ENCODE measurements at regions not wholly inside any gene's neighbourhood (a gene's known extent, or its start where the extent isn't known, plus 50 kb on each side); places are given as distances from the start of the nearest gene placed in this dataset.
A peak's percentile ranks its signal among the peaks of the same experiment; 100 is the strongest.
"Not testable (repeated sequence)": the region's sequence is repeated elsewhere in the genome, so short reads cannot be mapped to it uniquely, and the experiment has no call there.

DNA sequence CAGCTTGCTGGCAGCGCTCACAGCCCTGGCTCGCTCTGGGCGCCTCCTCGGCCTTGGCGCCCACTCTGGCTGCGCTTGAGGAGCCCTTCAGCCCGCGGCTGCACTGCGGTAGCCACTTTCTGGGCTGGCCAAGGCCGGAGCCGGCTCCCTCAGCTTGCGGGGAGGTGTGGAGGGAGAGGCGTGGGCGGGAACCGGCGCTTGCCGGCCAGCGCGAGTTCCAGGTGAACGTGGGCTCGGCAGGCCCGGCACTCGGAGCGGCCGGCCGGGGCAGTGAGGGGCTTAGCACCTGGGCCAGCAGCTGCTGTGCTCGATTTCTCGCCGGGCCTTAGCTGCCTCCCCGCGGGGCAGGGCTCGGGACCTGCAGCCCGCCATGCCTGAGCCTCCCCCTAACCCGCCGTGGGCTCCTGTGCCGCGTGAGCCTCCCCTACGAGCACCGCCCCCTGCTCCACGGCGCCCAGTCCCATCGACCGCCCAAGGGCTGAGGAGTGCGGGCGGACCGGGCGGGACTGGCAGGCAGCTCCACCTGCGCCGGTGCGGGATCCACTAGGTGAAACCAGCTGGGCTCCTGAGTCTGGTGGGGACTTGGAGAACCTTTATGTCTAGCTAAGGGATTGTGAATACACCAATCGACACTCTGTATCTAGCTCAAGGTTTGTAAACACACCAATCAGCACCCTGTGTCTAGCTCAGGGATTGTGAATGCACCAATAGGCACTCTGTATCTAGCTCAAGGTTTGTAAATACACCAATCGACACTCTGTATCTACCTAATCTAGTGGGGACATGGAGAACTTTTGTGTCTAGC lies 1090.1 kb upstream of the TMPRSS15 start:
- H3K36me3 ChIP-seq (ENCODE audit: insufficient read depth, low read length); H3K9ac ChIP-seq (ENCODE audit: low read depth, low read length); H3K4me3 ChIP-seq (ENCODE audit: low read length); H3K4me1 ChIP-seq (ENCODE audit: control insufficient read depth, insufficient read depth, low read length); H3K4me2 ChIP-seq (ENCODE audit: low read length); H3K9me3 ChIP-seq (replicated peaks; ENCODE audit: low read length); H3K27me3 ChIP-seq (ENCODE audit: control insufficient read depth, insufficient read depth, low read length): not testable (repeated sequence)

DNA sequence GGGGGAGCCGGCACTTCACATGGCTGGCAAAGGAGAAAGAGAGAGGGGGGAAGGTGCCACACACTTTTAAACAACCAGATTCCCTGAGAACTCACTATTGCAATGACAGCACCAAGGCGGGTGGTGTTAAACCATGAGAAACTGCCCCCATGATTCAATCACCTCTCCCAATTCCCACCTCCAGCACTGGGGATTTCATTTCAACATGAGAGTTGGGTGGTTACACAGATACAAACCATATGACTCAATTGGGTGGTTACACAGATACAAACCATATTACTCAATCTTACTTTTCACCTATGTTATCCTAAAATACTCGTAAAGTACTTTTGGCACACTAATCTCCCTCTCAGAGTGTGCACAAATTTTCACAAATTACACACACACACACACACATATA lies 1097.5 kb upstream of the TMPRSS15 start:
- no peak overlapping the region for H3K4me2 ChIP-seq (ENCODE audit: low read length)
- H3K4me1 ChIP-seq (ENCODE audit: control insufficient read depth, insufficient read depth, low read length) = no peaks in the 10 kb centered on the region
- H3K9me3 ChIP-seq (replicated peaks; ENCODE audit: low read length) = no peaks in the 10 kb centered on the region

DNA sequence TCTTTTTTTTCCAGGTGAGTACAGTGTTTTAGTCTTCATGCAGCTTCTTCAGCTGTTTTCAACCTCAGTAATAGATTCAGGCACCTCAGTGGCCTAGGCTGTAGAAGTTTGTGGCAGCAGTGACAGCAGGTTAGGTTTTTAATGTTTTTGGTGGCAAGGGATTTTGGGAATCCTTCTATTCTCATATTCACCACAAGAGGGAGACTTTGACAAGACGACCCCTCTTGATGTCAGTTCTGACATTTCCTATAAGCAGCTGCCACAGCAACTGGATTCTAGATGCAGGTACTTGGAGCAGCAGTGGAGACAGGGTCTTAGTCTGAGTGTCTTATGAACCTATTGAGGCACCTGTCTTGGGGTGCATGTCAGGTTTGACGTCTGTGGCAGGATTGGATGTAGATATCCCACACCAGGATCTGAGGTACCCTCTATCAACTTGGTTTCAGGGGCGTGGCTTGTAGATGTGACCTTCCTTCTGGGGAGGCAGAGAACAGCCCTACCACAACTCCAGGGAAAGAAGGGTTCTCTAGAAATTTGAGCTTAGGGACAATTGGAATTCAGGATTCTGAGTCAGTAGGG lies 1104.2 kb upstream of the TMPRSS15 start:
- no peak overlapping the region for H3K4me3 ChIP-seq (ENCODE audit: low read length)
- no peaks in the 10 kb centered on the region for H3K27me3 ChIP-seq (ENCODE audit: control insufficient read depth, insufficient read depth, low read length)
- H3K4me1 ChIP-seq (ENCODE audit: control insufficient read depth, insufficient read depth, low read length) = no peaks in the 10 kb centered on the region
- H3K4me2 ChIP-seq (ENCODE audit: low read length) = no peak overlapping the region
- H3K36me3 ChIP-seq (ENCODE audit: insufficient read depth, low read length) = no peaks in the 10 kb centered on the region
- no peaks in the 10 kb centered on the region for H3K9me3 ChIP-seq (replicated peaks; ENCODE audit: low read length)
- H3K9ac ChIP-seq (ENCODE audit: low read depth, low read length) = no peak overlapping the region

More for the DNA sequence above, 1097.5 kb upstream of the TMPRSS15 start:
- Histone ChIP-seq H3K4me3 (ENCODE audit: low read length) (no peak overlapping the region), H3K27me3 (ENCODE audit: control insufficient read depth, insufficient read depth, low read length) (no peaks in the 10 kb centered on the region), H3K36me3 (ENCODE audit: insufficient read depth, low read length) (no peaks in the 10 kb centered on the region), H3K9ac (ENCODE audit: low read depth, low read length) (no peak overlapping the region)

DNA sequence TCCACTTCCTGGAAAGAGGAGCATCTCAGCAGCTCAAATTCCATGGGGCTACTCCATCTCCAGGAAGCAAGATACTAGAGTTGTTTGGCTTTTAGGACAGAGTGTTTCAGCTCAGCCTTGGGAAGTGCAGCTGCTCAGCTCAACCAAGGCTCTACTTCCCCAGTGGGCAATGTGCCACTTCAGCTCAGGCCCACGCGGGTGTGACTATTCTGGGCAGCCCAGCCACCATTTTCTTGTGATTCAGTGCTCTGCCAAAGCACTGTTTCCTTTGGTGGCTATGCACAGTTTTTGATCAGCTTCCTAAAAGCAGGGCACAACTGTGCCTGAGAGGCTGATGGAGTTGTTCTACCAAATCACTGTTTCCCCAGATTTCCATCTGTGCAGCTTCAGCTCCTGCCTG lies 1104.9 kb upstream of the TMPRSS15 start:
- no peaks in the 10 kb centered on the region for H3K36me3 ChIP-seq (ENCODE audit: insufficient read depth, low read length)
- no peaks in the 10 kb centered on the region for H3K4me1 ChIP-seq (ENCODE audit: control insufficient read depth, insufficient read depth, low read length)
- H3K9ac ChIP-seq (ENCODE audit: low read depth, low read length) = no peak overlapping the region
- H3K27me3 ChIP-seq (ENCODE audit: control insufficient read depth, insufficient read depth, low read length) = no peaks in the 10 kb centered on the region
- H3K4me2 ChIP-seq (ENCODE audit: low read length) = no peak overlapping the region
- no peak overlapping the region for H3K4me3 ChIP-seq (ENCODE audit: low read length)
- no peaks in the 10 kb centered on the region for H3K9me3 ChIP-seq (replicated peaks; ENCODE audit: low read length)

DNA sequence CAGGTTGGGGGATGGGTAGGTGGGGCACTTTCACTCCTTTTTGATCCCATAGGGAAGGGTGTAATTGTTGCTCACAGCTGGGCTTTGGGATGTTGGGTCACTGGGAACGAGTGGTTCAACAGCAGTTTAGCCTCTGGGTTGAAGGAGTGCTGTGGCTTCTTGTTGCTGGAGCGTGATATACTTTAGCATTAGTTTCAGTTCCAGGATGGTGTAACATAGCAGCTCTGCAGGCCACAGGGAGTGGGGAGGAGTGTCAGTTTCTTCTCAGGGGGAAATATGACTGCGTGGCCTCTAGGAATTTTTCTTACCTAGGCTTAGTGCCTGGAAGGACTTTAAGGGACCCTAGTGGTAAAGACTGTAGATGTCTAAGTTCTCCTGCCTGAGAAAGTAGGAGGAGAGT lies 1105.3 kb upstream of the TMPRSS15 start:
- H3K4me2 ChIP-seq (ENCODE audit: low read length) = no peak overlapping the region
- no peak overlapping the region for H3K9ac ChIP-seq (ENCODE audit: low read depth, low read length)
- H3K27me3 ChIP-seq (ENCODE audit: control insufficient read depth, insufficient read depth, low read length) = no peaks in the 10 kb centered on the region
- H3K36me3 ChIP-seq (ENCODE audit: insufficient read depth, low read length) = no peaks in the 10 kb centered on the region
- H3K9me3 ChIP-seq (replicated peaks; ENCODE audit: low read length) = no peaks in the 10 kb centered on the region
- H3K4me3 ChIP-seq (ENCODE audit: low read length) = no peak overlapping the region
- no peaks in the 10 kb centered on the region for H3K4me1 ChIP-seq (ENCODE audit: control insufficient read depth, insufficient read depth, low read length)

DNA sequence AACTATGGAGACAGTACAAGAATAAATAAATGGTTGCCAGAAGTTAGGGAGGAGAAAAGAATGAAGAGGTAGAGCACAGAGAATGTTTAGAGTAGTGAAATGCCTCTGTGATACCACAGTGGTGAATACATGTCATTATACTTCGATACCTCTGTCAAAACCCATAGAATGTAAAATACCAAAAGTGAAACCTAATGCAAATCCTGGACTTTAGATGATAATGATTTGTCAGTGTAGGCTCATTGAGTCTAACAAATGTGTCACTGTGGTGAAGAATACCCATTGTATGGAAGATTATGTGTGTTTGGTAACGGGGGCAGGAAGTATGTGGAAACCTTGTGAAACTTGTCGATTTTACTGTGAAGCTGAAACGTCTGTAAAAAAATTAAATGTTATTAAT lies 1106.5 kb upstream of the TMPRSS15 start:
- Histone ChIP-seq H3K9ac (ENCODE audit: low read depth, low read length) (no peak overlapping the region), H3K36me3 (ENCODE audit: insufficient read depth, low read length) (no peaks in the 10 kb centered on the region), H3K9me3 (replicated peaks; ENCODE audit: low read length) (no peaks in the 10 kb centered on the region), H3K4me3 (ENCODE audit: low read length) (no peak overlapping the region), H3K4me1 (ENCODE audit: control insufficient read depth, insufficient read depth, low read length) (no peaks in the 10 kb centered on the region), H3K27me3 (ENCODE audit: control insufficient read depth, insufficient read depth, low read length) (no peaks in the 10 kb centered on the region), H3K4me2 (ENCODE audit: low read length) (no peak overlapping the region)

DNA sequence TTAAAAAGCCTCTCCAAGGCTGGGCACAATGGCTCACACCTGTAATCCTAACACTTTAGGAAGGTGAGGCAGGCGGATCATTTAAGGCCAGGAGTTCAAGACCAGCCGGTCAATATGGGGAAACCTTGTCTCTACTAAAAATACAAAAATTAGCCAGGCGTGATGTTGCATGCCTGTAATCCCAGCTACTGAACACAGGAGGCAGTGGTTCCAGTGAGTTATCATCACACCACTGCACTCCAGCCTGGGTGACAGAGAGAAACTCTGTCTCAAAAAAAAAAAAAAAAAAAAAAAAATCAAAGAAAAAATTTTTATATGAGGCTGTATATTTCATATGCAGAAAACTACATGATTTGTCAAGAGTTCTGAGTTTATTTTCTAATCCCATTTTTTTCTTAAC lies 1107.1 kb upstream of the TMPRSS15 start:
- Histone ChIP-seq H3K27me3 (ENCODE audit: control insufficient read depth, insufficient read depth, low read length) (no peaks in the 10 kb centered on the region), H3K4me3 (ENCODE audit: low read length) (no peak overlapping the region), H3K4me1 (ENCODE audit: control insufficient read depth, insufficient read depth, low read length) (no peaks in the 10 kb centered on the region), H3K9me3 (replicated peaks; ENCODE audit: low read length) (no peaks in the 10 kb centered on the region), H3K4me2 (ENCODE audit: low read length) (no peak overlapping the region), H3K36me3 (ENCODE audit: insufficient read depth, low read length) (no peaks in the 10 kb centered on the region), H3K9ac (ENCODE audit: low read depth, low read length) (no peak overlapping the region)

DNA sequence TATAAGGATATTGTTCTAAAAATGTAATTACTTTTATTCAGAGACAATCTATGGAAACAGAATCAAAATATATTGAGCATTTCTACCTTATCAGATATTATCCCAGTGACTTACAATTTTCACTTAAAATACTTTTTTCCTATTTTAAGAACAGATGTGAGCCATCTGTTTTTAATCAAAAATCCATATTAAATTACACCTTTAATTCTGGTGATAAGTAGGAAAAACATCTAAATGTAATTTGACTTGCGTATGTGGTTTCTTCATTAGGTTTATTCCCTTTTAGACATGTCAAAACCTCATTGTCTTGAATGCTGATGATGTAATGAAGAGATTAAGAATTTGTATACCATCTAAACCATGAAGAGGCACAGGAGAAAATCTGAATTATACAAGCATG lies 1118.8 kb upstream of the TMPRSS15 start:
- Histone ChIP-seq H3K4me3 (ENCODE audit: low read length) (no peak overlapping the region), H3K9ac (ENCODE audit: low read depth, low read length) (no peak overlapping the region), H3K36me3 (ENCODE audit: insufficient read depth, low read length) (no peaks in the 10 kb centered on the region), H3K9me3 (replicated peaks; ENCODE audit: low read length) (no peaks in the 10 kb centered on the region), H3K4me2 (ENCODE audit: low read length) (no peak overlapping the region), H3K4me1 (ENCODE audit: control insufficient read depth, insufficient read depth, low read length) (peaks cover 18% of the 10 kb centered on the region), H3K27me3 (ENCODE audit: control insufficient read depth, insufficient read depth, low read length) (no peaks in the 10 kb centered on the region)

DNA sequence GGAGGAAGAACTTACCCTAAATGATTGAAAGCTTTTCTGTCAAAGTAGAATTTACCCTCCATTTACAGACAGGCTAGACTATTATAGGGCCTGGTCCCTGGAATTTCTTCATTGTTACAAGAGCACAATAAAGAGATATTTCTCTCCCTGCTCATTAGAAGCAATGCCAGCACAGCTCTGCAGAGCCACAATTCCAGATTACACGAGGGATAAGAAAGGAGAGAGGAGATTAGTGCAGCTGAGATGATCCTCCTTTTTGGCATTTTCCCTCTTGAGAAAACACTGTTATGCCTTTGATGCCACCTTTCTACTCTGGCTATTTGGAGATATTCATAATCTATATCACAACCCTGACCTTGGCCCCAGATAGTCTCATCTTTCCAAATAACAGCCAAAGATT lies 1119.5 kb upstream of the TMPRSS15 start:
- no peak overlapping the region for H3K4me3 ChIP-seq (ENCODE audit: low read length)

DNA sequence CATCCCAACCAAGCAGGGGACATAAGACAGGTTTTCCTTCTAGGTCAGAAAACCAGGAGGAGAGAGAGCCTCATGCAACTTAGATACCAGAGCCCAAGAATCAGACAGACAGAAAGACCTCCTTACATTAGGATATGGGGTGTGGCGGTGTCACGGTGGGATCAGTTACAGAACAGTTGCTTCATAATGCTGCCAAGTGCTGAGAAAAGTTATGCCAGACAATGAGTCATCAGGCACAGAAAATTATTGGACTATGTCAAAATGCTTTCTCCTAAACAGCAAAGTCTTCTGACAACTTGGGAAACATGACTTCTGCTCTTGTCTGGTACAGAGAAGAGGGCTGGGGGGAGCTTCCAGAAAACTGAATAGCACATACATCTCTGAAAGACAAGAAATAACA lies 1120.2 kb upstream of the TMPRSS15 start:
- Histone ChIP-seq H3K27me3 (ENCODE audit: control insufficient read depth, insufficient read depth, low read length) (no peaks in the 10 kb centered on the region), H3K4me3 (ENCODE audit: low read length) (no peak overlapping the region), H3K4me1 (ENCODE audit: control insufficient read depth, insufficient read depth, low read length) (peaks cover 18% of the 10 kb centered on the region), H3K9ac (ENCODE audit: low read depth, low read length) (no peak overlapping the region), H3K4me2 (ENCODE audit: low read length) (peak overlapping the region; percentile 38), H3K9me3 (replicated peaks; ENCODE audit: low read length) (no peaks in the 10 kb centered on the region), H3K36me3 (ENCODE audit: insufficient read depth, low read length) (no peaks in the 10 kb centered on the region)

More for the DNA sequence above, 1119.5 kb upstream of the TMPRSS15 start:
- Histone ChIP-seq H3K9ac (ENCODE audit: low read depth, low read length) (no peak overlapping the region), H3K4me1 (ENCODE audit: control insufficient read depth, insufficient read depth, low read length) (peaks cover 18% of the 10 kb centered on the region), H3K9me3 (replicated peaks; ENCODE audit: low read length) (no peaks in the 10 kb centered on the region), H3K36me3 (ENCODE audit: insufficient read depth, low read length) (no peaks in the 10 kb centered on the region), H3K4me2 (ENCODE audit: low read length) (no peak overlapping the region), H3K27me3 (ENCODE audit: control insufficient read depth, insufficient read depth, low read length) (no peaks in the 10 kb centered on the region)

DNA sequence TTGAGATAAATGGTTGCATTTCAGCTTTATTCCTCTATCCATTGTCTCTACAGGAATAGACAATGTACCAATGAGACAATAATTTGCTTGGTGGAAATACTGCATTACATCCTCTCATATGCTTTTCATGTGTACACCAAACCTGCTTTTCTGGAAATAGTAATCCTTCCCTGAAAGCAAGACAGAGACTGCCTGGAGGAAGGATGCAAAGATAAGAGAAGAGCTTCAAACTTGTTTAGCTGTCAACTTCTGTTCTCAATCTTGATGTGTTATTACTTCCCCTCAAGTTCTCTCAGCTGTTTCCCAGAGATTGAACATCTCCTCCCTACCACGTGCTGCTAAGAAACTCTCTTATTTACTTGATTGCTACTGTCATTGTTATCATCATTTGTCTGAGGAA lies 1125.4 kb upstream of the TMPRSS15 start:
- H3K9ac ChIP-seq (ENCODE audit: low read depth, low read length) = no peak overlapping the region
- H3K4me3 ChIP-seq (ENCODE audit: low read length) = no peak overlapping the region
- no peaks in the 10 kb centered on the region for H3K9me3 ChIP-seq (replicated peaks; ENCODE audit: low read length)
- H3K4me1 ChIP-seq (ENCODE audit: control insufficient read depth, insufficient read depth, low read length) = peaks cover 7% of the 10 kb centered on the region
- H3K27me3 ChIP-seq (ENCODE audit: control insufficient read depth, insufficient read depth, low read length) = no peaks in the 10 kb centered on the region
- H3K4me2 ChIP-seq (ENCODE audit: low read length) = no peak overlapping the region
- H3K36me3 ChIP-seq (ENCODE audit: insufficient read depth, low read length) = no peaks in the 10 kb centered on the region

DNA sequence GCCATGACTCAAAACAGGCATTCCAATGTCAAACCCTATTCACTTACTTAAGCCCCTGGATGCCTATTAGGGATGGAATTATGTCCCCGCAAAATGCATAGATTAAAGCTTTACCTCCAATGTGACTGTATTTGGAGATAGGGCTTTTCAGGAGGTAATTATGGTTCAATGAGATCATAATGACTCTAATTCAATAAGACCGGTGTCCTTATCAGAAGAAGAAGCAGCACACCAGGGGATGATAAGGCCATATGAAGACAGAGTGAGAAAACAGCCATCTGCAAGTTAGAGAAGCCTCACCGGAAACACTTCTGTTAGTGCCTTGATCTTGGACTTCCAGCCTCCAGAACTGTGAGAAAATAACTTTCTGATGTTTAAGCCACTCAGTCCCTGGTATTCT lies 1131.8 kb upstream of the TMPRSS15 start:
- no peaks in the 10 kb centered on the region for H3K27me3 ChIP-seq (ENCODE audit: control insufficient read depth, insufficient read depth, low read length)
- H3K4me1 ChIP-seq (ENCODE audit: control insufficient read depth, insufficient read depth, low read length) = no peaks in the 10 kb centered on the region
- no peaks in the 10 kb centered on the region for H3K9me3 ChIP-seq (replicated peaks; ENCODE audit: low read length)
- no peaks in the 10 kb centered on the region for H3K36me3 ChIP-seq (ENCODE audit: insufficient read depth, low read length)
- no peak overlapping the region for H3K4me2 ChIP-seq (ENCODE audit: low read length)
- H3K4me3 ChIP-seq (ENCODE audit: low read length) = no peak overlapping the region
- no peak overlapping the region for H3K9ac ChIP-seq (ENCODE audit: low read depth, low read length)

All from skeletal muscle satellite cell (primary cell).